ENCODE measurements at regions not wholly inside any gene's neighbourhood (a gene's known extent, or its start where the extent isn't known, plus 50 kb on each side); places are given as distances from the start of the nearest gene placed in this dataset.

DNA sequence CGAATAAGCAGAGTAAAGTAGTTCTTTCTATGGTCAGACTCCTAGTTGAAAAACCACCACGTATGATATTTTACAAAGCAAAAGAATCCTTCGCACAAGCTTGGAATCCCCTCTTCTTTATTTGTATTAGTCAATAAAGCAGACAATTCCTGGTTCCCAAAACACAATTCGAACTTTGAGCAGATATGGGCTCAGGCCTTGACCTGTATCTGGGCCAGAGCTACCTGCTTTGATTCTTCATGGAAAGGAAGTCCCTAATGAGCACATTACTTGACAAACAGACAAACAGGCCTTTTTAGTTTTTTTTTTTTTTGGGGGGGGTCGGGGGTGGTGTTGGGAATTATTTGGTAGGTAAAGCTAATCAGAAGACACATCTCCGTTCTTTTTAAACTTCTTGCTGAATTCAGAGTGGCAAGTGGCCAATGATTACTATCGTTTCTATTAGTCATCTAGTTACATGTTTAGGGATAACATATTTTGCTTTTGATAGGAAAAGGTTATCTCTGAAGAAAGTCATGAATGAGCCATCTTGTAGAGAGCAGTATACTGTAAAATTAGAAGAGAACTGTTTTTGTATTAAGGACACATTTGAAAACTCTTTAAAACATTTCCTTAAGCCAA, 116.6 kb upstream of the HMHB1 start:
- Mint-ChIP-seq H3K27ac (peak overlapping the region; percentile 63 to 71), H3K4me1 (ENCODE audit: low read depth in 2 of 2) (peaks cover 41 to 46% of the 10 kb centered on the region in 2 donors), H3K36me3 (peaks cover 6% of the 10 kb centered on the region)

DNA sequence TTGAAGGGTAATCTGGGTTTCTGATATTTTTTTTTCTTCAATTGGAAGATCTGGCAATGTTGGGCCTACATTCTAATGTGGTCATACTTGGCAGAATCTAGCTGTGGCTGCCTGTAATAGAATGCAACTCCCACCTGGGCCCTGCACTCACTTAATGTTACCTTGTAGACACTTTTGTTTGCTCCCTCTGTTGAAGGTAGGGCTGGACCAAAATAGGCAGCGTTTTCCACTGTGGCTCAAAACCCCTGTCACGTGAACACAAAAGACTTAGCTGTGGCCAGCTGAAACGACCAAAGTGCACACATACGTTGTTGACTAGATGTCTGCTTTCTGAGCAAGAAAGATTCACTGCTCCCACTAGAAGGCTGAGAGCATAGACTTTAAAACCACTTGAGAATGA, 117.6 kb upstream of the HMHB1 start:
- Mint-ChIP-seq H3K4me1 (ENCODE audit: low read depth in 2 of 2) (peaks cover 41 to 44% of the 10 kb centered on the region in 2 donors), H3K27ac (peak overlapping the region; percentile 63 to 71), H3K36me3 (peaks cover 15% of the 10 kb centered on the region), H3K4me3 (peak overlapping the region; percentile 61), H3K27me3 (no peaks in the 10 kb centered on the region), H3K9me3 (peaks cover 10% of the 10 kb centered on the region)
- ATAC-seq (no peak), DNase-seq (ENCODE audit: low spot score) (no peak)

More for the DNA sequence above, 116.6 kb upstream of the HMHB1 start:
- Mint-ChIP-seq H3K4me3 (no peak overlapping the region), H3K9me3 (peaks cover 3% of the 10 kb centered on the region), H3K27me3 (no peaks in the 10 kb centered on the region)
- DNase-seq (ENCODE audit: low spot score) = no peak
- ATAC-seq = no peak

DNA sequence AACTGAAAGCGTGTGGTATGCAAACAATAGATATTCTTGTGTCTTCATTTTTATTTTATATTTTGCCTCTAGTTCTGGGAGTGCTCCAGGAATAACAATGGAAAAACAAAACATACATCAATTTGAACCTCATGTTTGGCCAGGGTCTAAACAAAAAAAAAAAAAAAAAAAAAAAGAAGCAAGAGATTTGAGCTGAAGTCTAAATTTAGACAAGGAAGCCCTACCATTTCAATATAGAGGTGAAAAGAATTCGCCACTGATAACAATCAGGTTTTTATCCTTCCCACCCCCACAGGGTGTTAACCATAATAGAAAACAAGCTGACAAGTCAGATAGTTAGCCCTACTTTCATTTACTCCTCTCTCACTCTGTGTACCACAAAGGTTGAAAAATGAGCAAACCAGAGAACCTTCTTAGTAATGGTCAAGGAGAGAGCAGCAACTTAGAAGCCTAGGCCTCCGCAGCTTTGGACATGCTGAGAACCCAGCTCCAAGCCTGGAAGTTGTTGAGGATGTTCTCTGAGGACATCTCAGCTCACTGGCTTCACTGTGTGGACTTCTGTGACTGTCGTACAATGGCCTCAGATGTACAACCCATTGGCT, 118.2 kb upstream of the HMHB1 start:
- H3K4me1 Mint-ChIP-seq (ENCODE audit: low read depth in 2 of 2) = peaks cover 36 to 41% of the 10 kb centered on the region in 2 donors
- H3K4me3 Mint-ChIP-seq = peak overlapping the region; percentile 61
- peak overlapping the region; percentile 63 to 71 for H3K27ac Mint-ChIP-seq
- H3K36me3 Mint-ChIP-seq = peaks cover 17% of the 10 kb centered on the region
- DNase-seq (ENCODE audit: low spot score) = no peak
- peaks cover 10% of the 10 kb centered on the region for H3K9me3 Mint-ChIP-seq
- no peaks in the 10 kb centered on the region for H3K27me3 Mint-ChIP-seq
- peak; percentile 97 to 98 for ATAC-seq

DNA sequence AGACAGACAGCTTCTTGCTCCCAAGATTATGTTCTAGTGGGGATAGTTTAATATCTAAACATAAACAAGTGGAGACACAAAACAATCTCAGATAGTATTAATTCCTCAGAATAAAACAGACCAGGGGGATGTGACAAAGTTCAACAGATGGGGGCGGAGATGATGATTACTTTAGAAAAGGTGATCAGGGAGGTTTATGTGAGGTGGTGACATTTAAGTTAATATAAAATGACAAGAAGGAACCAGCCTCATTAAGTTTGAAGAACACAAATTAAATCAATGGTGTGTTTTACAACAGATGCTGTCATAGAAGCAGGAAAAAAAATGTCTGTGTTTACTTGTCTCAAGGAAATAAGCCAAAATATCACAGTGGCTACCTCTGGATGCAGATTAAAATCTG, 119.6 kb upstream of the HMHB1 start:
- Mint-ChIP-seq H3K4me3 (peak overlapping the region; percentile 42), H3K36me3 (peaks cover 17% of the 10 kb centered on the region), H3K9me3 (peaks cover 10% of the 10 kb centered on the region), H3K27ac (peak overlapping the region; percentile 22 to 52), H3K4me1 (ENCODE audit: low read depth in 2 of 2) (peaks cover 30 to 39% of the 10 kb centered on the region in 2 donors), H3K27me3 (no peaks in the 10 kb centered on the region)
- DNase-seq (ENCODE audit: low spot score) (no peak), ATAC-seq (no peak)

DNA sequence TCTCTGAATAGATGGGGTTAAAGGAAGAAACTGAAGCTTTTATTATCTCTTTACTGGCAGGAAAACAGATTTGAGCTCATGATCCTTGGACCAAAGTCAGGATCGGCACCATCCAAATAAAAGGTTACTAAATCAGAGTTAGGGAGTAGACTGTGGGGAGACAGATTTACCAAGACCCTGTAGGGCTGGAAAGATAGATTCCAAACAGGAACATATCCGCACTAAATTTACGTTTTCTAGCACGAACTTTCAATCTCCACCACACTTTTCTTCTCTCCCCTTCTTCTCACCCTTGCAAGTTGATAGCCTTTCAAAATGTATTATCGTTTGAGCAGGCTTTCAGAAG, 120.0 kb upstream of the HMHB1 start:
- Mint-ChIP-seq H3K27me3 (no peaks in the 10 kb centered on the region), H3K4me1 (ENCODE audit: low read depth in 2 of 2) (peaks cover 30 to 39% of the 10 kb centered on the region in 2 donors), H3K36me3 (peaks cover 17% of the 10 kb centered on the region), H3K4me3 (peak overlapping the region; percentile 42), H3K27ac (peak overlapping the region; percentile 22 to 52), H3K9me3 (peaks cover 10% of the 10 kb centered on the region)
- ATAC-seq (no peak), DNase-seq (ENCODE audit: low spot score) (no peak)

DNA sequence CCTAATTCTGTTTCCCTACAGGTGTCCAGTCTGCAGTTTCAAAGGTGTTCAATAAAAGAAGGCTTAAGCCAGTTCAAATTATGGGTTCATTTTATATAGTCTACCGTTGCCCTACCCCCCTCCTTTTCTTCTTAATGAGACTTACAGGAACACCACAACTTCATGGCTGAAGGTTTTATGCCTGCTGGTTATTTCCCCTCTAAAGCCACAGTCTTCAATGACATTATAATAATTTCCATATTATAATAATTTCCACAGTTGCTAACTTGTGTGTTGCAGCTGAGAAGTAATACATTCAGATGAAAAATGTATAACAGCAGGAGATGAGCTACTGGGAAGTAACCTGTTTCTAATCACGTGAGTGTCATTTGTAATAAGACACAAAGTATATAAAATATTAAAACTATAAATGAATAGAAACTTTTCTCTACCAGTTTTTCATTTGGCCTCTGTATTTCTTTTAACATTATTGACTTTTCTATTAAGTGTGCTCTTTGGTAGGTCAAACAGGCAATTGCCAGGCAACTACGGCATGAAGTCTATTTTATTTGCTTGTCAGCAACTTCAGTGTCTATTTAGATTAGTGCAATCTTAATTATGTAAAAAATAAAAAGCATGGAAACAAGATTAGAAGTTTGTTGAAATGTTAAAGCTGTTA, 120.5 kb upstream of the HMHB1 start:
- peaks cover 17% of the 10 kb centered on the region for H3K36me3 Mint-ChIP-seq
- peaks cover 10% of the 10 kb centered on the region for H3K9me3 Mint-ChIP-seq
- no peak overlapping the region for H3K4me3 Mint-ChIP-seq
- no peak for ATAC-seq
- peaks cover 30 to 37% of the 10 kb centered on the region in 2 donors for H3K4me1 Mint-ChIP-seq (ENCODE audit: low read depth in 2 of 2)
- no peaks in the 10 kb centered on the region for H3K27me3 Mint-ChIP-seq
- DNase-seq (ENCODE audit: low spot score) = no peak
- peak overlapping the region in 1 of 2 donors; percentile 52 for H3K27ac Mint-ChIP-seq

DNA sequence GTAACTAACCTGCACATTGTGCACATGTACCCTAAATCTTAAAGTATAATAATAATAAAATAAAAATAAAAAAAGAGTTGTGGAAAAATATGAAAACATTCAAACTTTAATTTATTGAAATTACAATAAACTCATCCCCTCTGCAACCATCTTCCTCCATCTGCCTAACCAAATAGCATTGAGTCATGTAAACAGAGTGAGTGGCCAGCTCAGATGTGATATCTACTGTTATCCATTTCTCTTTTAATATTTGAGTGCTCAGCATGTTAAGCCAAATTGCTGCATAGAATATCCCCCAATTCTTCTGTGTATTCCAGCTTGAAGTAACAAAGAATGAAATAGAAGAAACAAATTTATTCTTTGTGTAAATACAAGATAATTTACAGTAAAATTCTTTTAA, 124.4 kb upstream of the HMHB1 start:
- Mint-ChIP-seq H3K4me3 (no peak overlapping the region), H3K9me3 (peaks cover 10% of the 10 kb centered on the region), H3K27me3 (no peaks in the 10 kb centered on the region), H3K36me3 (peaks cover 17% of the 10 kb centered on the region), H3K27ac (no peak overlapping the region), H3K4me1 (ENCODE audit: low read depth in 2 of 2) (peaks cover 6 to 8% of the 10 kb centered on the region in 2 donors)
- ATAC-seq (no peak), DNase-seq (ENCODE audit: low spot score) (no peak)

DNA sequence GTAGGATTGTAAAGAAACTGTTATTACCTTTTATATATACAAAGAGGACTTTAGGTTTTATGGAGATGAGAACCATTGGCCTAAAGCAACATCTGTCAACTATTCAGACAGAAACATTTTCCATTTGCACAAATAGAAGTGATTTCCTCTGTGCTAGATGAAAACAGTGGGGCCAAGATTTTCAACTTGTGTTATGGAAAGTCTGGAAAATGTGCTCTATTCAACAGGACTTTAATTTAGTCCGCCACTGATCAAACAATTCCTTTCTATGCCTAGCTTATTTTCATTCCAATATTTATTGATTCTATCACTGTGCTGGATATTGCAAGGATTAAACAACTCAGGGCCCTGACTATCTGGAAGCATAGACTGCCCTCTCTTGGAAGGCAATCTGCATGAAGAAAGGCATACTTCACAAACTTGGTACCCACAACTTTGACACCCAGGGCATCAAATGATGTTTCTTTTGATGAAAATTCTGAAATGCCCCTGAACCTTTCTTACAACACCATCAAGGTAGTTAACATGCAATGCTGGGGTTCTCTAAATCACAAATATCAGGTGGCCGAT, 126.6 kb upstream of the HMHB1 start:
- Mint-ChIP-seq H3K9me3 (peaks cover 7% of the 10 kb centered on the region), H3K27ac (no peak overlapping the region), H3K4me3 (no peak overlapping the region), H3K4me1 (ENCODE audit: low read depth in 2 of 2) (peaks cover 0 to 5% of the 10 kb centered on the region in 2 donors), H3K36me3 (peaks cover 11% of the 10 kb centered on the region), H3K27me3 (no peaks in the 10 kb centered on the region)
- DNase-seq (ENCODE audit: low spot score) (no peak), ATAC-seq (no peak)

DNA sequence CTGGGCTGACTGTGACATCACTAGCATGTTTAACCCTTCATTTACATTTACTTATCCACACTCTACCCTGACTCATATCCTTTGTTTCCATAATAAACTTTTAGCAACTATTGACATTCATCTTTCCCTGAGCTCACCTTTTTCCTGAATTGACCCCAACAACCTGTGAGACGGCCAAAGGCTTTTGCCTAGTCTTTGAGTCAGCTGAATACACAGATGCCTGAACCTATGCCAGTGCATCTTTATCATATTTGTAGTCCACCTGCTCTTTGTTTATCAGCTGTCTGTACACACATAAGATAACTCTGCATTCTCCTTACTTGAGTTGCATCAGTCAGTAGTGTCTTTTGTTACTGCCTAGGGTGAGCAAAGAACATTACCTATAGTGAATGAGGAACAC, 128.5 kb upstream of the HMHB1 start:
- no peak overlapping the region for H3K27ac Mint-ChIP-seq
- H3K4me1 Mint-ChIP-seq (ENCODE audit: low read depth in 2 of 2) = peaks cover 4 to 15% of the 10 kb centered on the region in 2 donors
- H3K27me3 Mint-ChIP-seq = no peaks in the 10 kb centered on the region
- DNase-seq (ENCODE audit: low spot score) (no peak), ATAC-seq (no peak)
- H3K4me3 Mint-ChIP-seq = no peak overlapping the region
- H3K9me3 Mint-ChIP-seq = no peaks in the 10 kb centered on the region
- H3K36me3 Mint-ChIP-seq = no peaks in the 10 kb centered on the region

DNA sequence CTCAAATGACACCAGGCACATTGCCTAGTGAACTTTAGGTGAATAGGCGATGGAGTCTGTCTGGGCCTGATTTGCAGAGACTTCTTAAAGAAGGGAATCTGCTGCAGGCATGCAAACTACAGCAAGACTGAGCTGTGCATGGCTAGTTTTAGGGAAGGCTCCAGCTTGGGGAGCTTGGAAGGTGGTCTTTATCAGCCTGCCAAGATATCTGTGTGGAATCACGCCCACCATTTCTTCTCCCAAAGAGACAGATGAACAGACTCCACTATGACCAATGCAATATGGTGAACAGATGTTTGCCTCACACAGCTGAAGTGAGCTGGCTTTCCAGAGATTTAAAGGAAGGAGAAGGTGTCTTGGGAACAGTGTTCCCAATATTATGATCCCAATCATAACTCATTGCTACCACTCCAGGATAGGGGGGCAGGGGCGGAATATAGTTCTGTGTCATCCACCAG, 129.0 kb upstream of the HMHB1 start:
- peaks cover 9 to 18% of the 10 kb centered on the region in 2 donors for H3K4me1 Mint-ChIP-seq (ENCODE audit: low read depth in 2 of 2)
- H3K27me3 Mint-ChIP-seq = no peaks in the 10 kb centered on the region
- ATAC-seq (no peak), DNase-seq (ENCODE audit: low spot score) (no peak)
- H3K27ac Mint-ChIP-seq = no peak overlapping the region
- no peaks in the 10 kb centered on the region for H3K36me3 Mint-ChIP-seq
- no peak overlapping the region for H3K4me3 Mint-ChIP-seq
- H3K9me3 Mint-ChIP-seq = no peaks in the 10 kb centered on the region

DNA sequence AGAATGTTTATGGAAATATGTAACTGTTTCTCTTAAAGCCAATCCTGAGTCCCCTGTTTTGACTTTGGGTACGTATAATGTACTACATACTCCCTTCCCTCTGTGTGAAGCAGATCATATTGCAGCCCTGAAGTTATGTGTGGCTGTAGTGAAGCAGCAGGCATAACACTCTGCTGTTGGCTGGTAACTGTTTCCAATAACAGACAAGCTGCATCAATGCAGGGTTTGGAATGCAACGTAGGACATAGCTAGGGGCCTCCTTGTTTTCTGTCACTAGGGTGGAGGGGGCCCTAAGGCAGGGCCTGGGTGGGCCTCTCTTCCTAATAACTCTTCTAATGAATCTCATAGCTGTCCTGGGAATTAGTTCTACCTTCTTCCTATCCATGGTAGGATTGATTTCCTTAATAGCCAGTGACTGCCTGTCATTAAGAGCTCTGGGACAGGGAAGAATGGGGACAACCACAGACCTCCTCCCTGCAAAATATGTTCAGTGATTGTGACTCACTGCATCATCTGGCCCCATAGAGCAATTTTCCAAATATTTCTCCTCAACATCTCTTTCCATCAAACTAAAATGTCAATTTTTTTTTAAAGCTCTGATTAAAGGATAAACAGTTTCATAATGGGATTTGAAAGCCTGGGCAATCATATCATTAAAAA, 129.6 kb upstream of the HMHB1 start:
- Mint-ChIP-seq H3K27me3 (no peaks in the 10 kb centered on the region), H3K36me3 (no peaks in the 10 kb centered on the region), H3K4me3 (no peak overlapping the region), H3K27ac (no peak overlapping the region), H3K9me3 (no peaks in the 10 kb centered on the region), H3K4me1 (ENCODE audit: low read depth in 2 of 2) (peaks cover 10 to 18% of the 10 kb centered on the region in 2 donors)
- DNase-seq (ENCODE audit: low spot score) (no peak), ATAC-seq (no peak)

DNA sequence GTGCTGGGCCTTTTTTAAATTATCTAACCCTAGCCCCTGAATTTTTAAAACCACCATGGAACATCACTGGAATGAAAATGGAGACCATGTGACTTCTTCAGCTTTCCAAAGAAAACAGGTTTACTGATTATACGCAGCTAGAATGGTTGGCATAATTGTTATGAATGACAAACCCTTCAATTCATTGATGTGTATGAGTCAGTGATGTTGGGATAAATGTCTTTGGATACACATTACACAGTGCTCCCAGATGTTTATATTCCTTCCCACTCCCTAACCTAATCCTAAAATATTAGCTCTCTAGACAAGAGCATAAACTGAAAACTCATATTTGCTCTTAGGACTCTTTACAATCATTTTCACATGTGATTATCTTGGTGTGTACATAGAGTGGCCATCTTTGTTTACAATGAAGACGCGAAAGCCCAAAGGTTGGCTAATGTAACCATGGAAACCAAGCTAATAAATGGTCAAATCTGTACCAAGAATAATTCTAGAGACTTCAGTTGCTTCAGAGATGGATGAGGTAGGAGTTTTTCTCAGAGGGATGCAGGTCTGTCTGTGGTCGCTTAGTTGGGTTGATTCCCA, 131.2 kb upstream of the HMHB1 start:
- H3K9me3 Mint-ChIP-seq = no peaks in the 10 kb centered on the region
- peaks cover 0 to 3% of the 10 kb centered on the region in 2 donors for H3K27me3 Mint-ChIP-seq
- DNase-seq (ENCODE audit: low spot score) (no peak), ATAC-seq (no peak)
- peaks cover 10 to 18% of the 10 kb centered on the region in 2 donors for H3K4me1 Mint-ChIP-seq (ENCODE audit: low read depth in 2 of 2)
- H3K4me3 Mint-ChIP-seq = no peak overlapping the region
- H3K36me3 Mint-ChIP-seq = no peaks in the 10 kb centered on the region
- H3K27ac Mint-ChIP-seq = no peak overlapping the region

DNA sequence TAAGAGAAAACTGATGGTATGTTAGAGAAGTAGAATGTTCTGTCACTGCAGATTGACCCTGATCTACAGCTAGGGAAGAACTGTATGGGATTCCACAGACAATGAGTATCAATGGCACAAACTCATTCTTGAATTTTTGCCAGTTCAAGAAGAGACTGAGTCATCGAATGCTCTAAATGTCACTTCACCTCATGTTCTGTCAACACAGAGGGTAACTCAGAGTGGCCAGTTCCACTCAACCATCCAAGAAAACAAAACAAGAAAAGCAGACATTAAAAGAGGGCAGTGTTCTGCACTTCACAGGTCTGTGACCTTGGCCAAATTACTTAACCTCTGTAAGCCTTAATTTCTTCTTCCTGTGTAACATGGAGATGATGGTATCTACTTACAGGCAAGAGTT, 132.2 kb upstream of the HMHB1 start:
- H3K9me3 Mint-ChIP-seq = no peaks in the 10 kb centered on the region
- H3K27me3 Mint-ChIP-seq = peaks cover 1 to 3% of the 10 kb centered on the region in 2 donors
- no peak overlapping the region for H3K4me3 Mint-ChIP-seq
- DNase-seq (ENCODE audit: low spot score) = no peak
- peak overlapping the region in 1 of 2 donors; percentile 71 for H3K27ac Mint-ChIP-seq
- H3K36me3 Mint-ChIP-seq = no peaks in the 10 kb centered on the region
- H3K4me1 Mint-ChIP-seq (ENCODE audit: low read depth in 2 of 2) = peaks cover 10 to 18% of the 10 kb centered on the region in 2 donors
- ATAC-seq = no peak

All from natural killer cell treated with Interleukin-12 subunit alpha and Interleukin-12 subunit beta and Interleukin-15 and Interleukin-18, amount 100 ng/mL, for 72 hours (primary cell).